Heart left ventricle (tissue), 16 donors: ENCODE measurements at regions not wholly inside any gene's neighbourhood (a gene's known extent, or its start where the extent isn't known, plus 50 kb on each side); places are given as distances from the start of the nearest gene placed in this dataset.

Experiments
- ATAC-seq, 4 donors: fragments of 200-7000 bp; cut with Tn5 transposase; one replicate each; pipeline ENCODE4 v1.9.1; 2020 to 2022; ENCODE audit warnings: moderate library complexity in 4 of 4, mild to moderate bottlenecking in 3 of 4, moderate number of reproducible peaks in 1 of 4
- DNase-seq, 5 donors: peaks; one replicate each; pipeline ENCODE4 v3.0.0-alpha.2; 2020
- H3K27ac ChIP-seq, 12 donors: fragments of 200-600 bp; sonication (generic) in 4 of 12; one replicate each; pipeline versions ENCODE4 v1.5.0 to v1.8.0; 2016 to 2022; ENCODE audit warnings: mild to moderate bottlenecking in 2 of 12
- H3K27me3 ChIP-seq, 9 donors: fragments of 200-600 bp; sonication (generic) in 2 of 9; one replicate each; pipeline versions ENCODE4 v1.5.1 to v1.8.0; 2016 to 2022; ENCODE audit warnings: mild to moderate bottlenecking in 3 of 9
- H3K36me3 ChIP-seq, 9 donors: fragments of 200-600 bp; sonication (generic) in 2 of 9; one replicate each; pipeline versions ENCODE4 v1.5.0 to v1.8.0; 2018 to 2022; ENCODE audit warnings: mild to moderate bottlenecking in 2 of 9
- H3K4me1 ChIP-seq, 12 donors: fragments of 200-600 bp; sonication (generic) in 4 of 12; one replicate each; pipeline versions ENCODE4 v1.5.0 to v1.8.0; 2016 to 2022; ENCODE audit warnings: mild to moderate bottlenecking in 3 of 12
- H3K4me3 ChIP-seq, 12 donors: fragments of 200-600 bp; sonication (generic) in 4 of 12; one replicate each; pipeline versions ENCODE4 v1.5.0 to v1.8.0; 2017 to 2022; ENCODE audit warnings: mild to moderate bottlenecking in 9 of 12, moderate library complexity in 4 of 12
- H3K9me3 ChIP-seq, 12 donors: fragments of 200-600 bp; sonication (generic) in 4 of 12; one replicate each; pipeline versions ENCODE4 v1.5.0 to v1.8.0; 2016 to 2022; ENCODE audit warnings: mild to moderate bottlenecking in 1 of 12
- CTCF ChIP-seq, 12 donors: fragments of 200-600 bp; sonication (generic) in 4 of 12; IDR thresholded peaks; one replicate each; pipeline versions ENCODE4 v1.5.0 to v1.8.0; 2018 to 2022; ENCODE audit warnings: antibody characterized with exemption in 12 of 12, mild to moderate bottlenecking in 5 of 12
- POLR2A ChIP-seq, 2 donors: fragments of 450-650 bp; IDR thresholded peaks; one replicate each; pipeline ENCODE4 v1.6.1; 2017; ENCODE audit warnings: antibody characterized with exemption in 2 of 2, mild to moderate bottlenecking in 2 of 2, moderate library complexity in 2 of 2
- WGBS, 4 donors: extraction: QIAGEN DNeasy Blood & Tissue Kit in 2 of 4; methylation state at CpG; one replicate each; pipeline versions ENCODE4 v1.1.5 to v1.1.7; 2013 to 2018; 5-methylcytosine and 5-hydroxymethylcytosine counted together
- intact Hi-C, 10 donors: fragments of 100-400 bp; cut with DNase I; formaldehyde crosslinking; loops; one replicate each; pipeline versions ENCODE4 v1.11.1 to v1.14.2; 2022
- donor health status: ischemic (EF 13 %, LVEDD 7.1; RV severe dilation, severe dysfunction).
- donor health status: healthy with polysubstance abuse.
- donor health status: DM: no; HTN: yes; CAD: no.
- donor health status: DM: no; HTN: no; CAD: no.
- donor health status: ischemic (EF 25% LVEDD 6.9; RV normal size, moderate dysfunction).
- donor health status: ischemic (EF 25% LVEDD 5.7; RV mildly dilated, moderate dysfunction).
- donor health status: healthy.
- donor health status: DM: yes; HTN: yes; CAD: no.
- donor health status: ischemic (EF 35%, LVEDD 5.7; RV mildly dilated, moderate dysfunction).
- donor health status: nonischemic (EF 11% LVEDD 7.7; RV severe dilation, severe dysfunction).
- donor health status: DM: yes; HTN: yes; CAD: no.
- donor health status: PGD.
- donor health status: ischemic (EF 29% LVEDD 5.4; RV normal size, mild dysfunction).
- donor health status: nonischemic (EF 23%, LVEDD 6.1; RV moderate dilation, normal function).

DNA sequence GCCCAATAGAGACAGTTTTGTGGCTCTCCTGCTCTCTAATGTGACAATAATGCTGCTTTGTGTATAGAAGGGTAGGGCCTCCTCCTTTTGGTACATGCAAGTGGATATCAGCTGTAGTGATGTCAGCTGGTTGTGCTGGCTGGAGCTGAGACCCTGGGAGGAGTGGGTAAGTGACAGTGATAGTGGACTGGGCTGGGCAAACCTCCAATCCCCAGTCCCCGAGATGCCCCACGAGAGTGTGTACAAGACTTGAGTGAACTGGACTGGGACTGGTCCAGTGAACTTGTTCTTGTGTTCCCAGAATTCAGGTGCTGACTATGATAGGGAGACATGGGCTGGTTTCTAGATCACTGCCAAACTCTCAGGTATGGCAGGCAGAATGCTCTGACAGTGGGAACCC, 583.6 kb upstream of the PCDH10 start:
- ATAC-seq (no peak), DNase-seq (no peak)
- Histone ChIP-seq H3K27me3 (no peaks in the 10 kb centered on the region), H3K27ac (no peak overlapping the region), H3K36me3 (no peaks in the 10 kb centered on the region), H3K9me3 (no peaks in the 10 kb centered on the region), H3K4me3 (no peak overlapping the region), H3K4me1 (no peaks in the 10 kb centered on the region)
- intact Hi-C loops, result no loop called here
- TF ChIP-seq POLR2A (IDR thresholded peaks at IDR 0.05) (no peak), CTCF (IDR thresholded peaks at IDR 0.05) (no peak)
- 73 to 80% (median 75%) methylated on average over 2 of the region's 2 CpGs for WGBS, 4 donors

DNA sequence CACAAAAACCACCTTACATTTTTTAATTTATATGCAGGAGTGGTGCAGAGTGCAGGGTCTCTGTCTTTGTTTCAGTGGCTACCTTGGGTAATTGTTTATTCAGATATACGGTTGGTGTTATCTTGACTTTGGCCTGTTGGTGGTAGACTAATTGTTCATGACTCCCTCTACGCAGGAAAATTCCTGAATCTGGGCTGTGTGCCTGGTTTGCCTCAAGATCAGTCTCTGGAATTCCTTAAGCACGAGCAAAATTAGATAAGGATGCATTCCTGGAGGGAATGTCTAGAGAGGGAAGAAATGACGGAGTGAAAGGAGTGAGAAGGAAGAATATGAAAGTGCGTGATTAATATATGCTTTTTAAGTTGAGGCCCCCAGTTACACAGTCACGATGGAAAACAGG, 576.9 kb upstream of the PCDH10 start:
- no peaks in the 10 kb centered on the region for H3K4me1 ChIP-seq
- no peak overlapping the region for H3K4me3 ChIP-seq
- H3K36me3 ChIP-seq, result no peaks in the 10 kb centered on the region
- intact Hi-C loops, result no loop called here
- H3K9me3 ChIP-seq, result no peaks in the 10 kb centered on the region
- ATAC-seq (no peak), DNase-seq (no peak)
- no peaks in the 10 kb centered on the region for H3K27me3 ChIP-seq
- WGBS, 4 donors, result 8 to 13% (median 12%) methylated on average over 6 of the region's 6 CpGs
- H3K27ac ChIP-seq, result no peak overlapping the region
- TF ChIP-seq POLR2A (IDR thresholded peaks at IDR 0.05) (no peak), CTCF (IDR thresholded peaks at IDR 0.05) (no peak)

DNA sequence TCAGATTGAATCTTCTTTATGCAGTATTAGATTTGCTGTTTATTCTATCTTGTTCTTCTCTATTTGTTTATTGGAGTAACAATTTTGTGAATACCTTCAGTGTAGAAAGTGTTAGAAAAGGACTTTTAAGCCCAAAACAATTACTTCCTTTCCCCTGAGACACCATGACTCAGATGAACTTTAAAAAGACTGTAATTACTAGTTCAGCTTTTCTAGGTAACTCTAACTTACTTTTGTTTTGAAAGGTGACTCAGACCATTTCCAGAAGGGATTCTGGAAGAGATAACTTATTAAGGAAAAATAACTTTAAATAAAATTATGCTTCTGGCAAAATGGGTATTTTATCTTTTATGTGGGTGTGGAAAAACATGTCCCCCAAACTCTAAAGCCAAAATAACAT, 561.5 kb upstream of the PCDH10 start:
- H3K4me3 ChIP-seq, result no peak overlapping the region
- H3K36me3 ChIP-seq, result no peaks in the 10 kb centered on the region
- ATAC-seq (no peak), DNase-seq (no peak)
- H3K27ac ChIP-seq, result no peak overlapping the region
- H3K9me3 ChIP-seq, result no peaks in the 10 kb centered on the region
- no peaks in the 10 kb centered on the region for H3K4me1 ChIP-seq
- no peaks in the 10 kb centered on the region for H3K27me3 ChIP-seq
- intact Hi-C loops, result no loop called here
- TF ChIP-seq POLR2A (IDR thresholded peaks at IDR 0.05), result no peak
- no peak for TF ChIP-seq CTCF (IDR thresholded peaks at IDR 0.05)

DNA sequence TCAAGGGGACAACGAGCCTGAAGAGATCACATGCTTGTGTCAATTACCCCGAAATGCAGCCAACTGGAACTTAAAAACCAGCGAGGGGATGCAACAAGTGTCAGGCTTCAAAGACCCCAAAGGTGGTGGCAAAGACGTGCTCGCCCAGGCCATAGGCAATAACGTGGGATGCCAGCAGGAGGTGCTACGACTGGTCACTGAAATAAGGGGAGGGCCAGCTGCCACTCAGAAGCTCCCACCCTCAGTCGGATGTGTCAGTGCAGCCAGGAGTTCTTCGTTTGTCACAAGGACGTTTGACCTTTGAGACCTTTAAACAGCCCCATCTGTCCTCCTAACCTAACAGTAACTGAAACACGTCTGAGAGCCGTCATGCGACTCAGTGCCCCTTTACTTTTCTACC, 556.8 kb upstream of the PCDH10 start:
- TF ChIP-seq CTCF (IDR thresholded peaks at IDR 0.05) (no peak), POLR2A (IDR thresholded peaks at IDR 0.05) (no peak)
- DNase-seq (peak in 1 of 5 donors; percentile 44), ATAC-seq (no peak)
- H3K36me3 ChIP-seq, result no peaks in the 10 kb centered on the region
- no peaks in the 10 kb centered on the region for H3K9me3 ChIP-seq
- WGBS, 4 donors, result 82 to 88% (median 82%) methylated on average over 13 of the region's 13 CpGs
- no peak overlapping the region for H3K27ac ChIP-seq
- H3K4me1 ChIP-seq, result no peaks in the 10 kb centered on the region
- no peak overlapping the region for H3K4me3 ChIP-seq
- intact Hi-C loops, result no loop called here
- no peaks in the 10 kb centered on the region for H3K27me3 ChIP-seq
